RKO (cell line): ENCODE measurements at regions not wholly inside any gene's neighbourhood (a gene's known extent, or its start where the extent isn't known, plus 50 kb on each side); places are given as distances from the start of the nearest gene placed in this dataset.
"Not testable (repeated sequence)": the region's sequence is repeated elsewhere in the genome, so short reads cannot be mapped to it uniquely, and the experiment has no call there.

Experiments
- DNase-seq: peaks from one replicate; pipeline ENCODE4 v3.0.0-alpha.2; 2016; ENCODE audit warnings: low spot score

DNA sequence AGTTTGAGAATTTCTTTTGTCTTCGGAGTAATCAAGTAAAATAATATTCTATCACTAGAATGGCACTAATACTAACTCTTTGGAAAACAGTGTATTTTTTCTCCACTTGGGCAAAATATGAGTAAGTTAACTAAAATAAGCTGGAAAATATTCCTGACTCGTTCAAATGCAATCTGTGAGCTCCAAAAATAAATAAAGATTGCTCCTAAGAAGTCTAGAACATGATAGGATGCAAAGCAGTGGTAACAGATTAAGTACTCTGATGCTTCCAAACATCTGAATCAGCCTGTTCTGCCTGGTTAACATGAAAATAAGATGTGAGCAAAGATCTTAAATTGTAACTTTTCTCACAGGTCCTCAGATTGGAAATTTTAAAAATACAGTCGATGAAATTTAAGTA lies 285.1 kb upstream of the ID4 start:
- DNase-seq = no peak

GRCh38 chr6:19552588-19552987 lies 284.6 kb upstream of the ID4 start:
- DNase-seq = no peak

- DNase-seq = no peak
Observed at GRCh38 chr6:19554356-19555225, 282.6 kb upstream of the ID4 start.

DNA sequence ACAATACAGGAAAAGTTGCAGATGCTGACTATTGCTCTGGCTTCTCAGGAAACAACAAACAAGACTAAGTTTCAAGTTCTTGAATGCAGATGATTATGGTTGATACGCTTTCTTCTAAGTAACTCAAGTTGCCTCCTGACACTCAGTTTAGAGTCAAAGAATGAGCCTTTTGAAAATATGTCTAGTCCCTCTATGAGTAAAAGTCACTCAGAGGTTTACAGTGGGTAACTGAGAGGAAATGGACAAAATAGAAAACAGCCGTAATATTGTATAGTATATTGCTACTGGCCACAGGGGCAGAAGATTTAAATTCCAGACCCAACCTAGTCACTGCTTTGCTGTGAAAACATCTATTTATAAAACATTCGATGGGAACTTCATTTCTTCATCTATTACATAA lies 280.0 kb upstream of the ID4 start:
- DNase-seq = no peak

- no peak for DNase-seq
Observed at GRCh38 chr6:19558201-19558600, 279.0 kb upstream of the ID4 start.

DNA sequence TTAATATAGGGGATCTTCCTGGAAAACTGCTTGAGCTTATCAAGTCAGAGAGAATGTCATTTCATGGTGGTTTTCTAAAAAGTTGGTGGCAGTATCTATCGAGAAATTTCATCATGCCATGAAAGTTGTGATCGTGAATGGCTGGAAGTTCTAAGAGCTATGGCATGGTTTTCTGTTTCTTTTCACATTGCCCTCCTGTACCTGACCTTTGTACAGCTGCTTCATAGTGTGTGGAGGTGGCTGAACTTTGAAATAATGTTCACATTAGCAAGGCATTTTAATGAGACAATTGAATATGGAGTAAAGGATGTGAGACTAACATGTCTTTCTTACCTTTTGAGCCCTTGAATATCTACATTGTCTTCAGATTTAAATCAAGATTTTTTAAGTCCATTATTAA lies 278.2 kb upstream of the ID4 start:
- no peak for DNase-seq

- no peak for DNase-seq
Observed at GRCh38 chr6:19562468-19562867, 274.7 kb upstream of the ID4 start.

DNA sequence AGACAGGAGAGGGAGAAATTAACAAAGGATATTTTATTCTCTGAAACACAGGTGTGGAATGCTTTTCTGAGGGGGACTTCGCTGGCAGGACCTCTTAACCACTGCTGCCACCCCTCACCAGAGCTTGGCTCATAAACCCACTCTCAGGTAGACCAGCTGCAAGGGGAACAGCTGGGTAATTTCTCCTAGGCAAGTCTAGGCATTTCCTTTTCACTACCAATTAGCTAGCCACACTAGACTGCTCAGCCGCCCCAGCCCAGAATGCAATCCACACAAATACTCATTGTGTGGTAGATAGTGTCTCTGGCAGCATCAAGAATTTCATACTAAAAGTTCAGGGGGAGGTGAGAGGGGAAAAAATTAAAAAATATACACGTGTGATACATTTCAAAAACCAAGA lies 267.6 kb upstream of the ID4 start:
- DNase-seq = no peak

DNA sequence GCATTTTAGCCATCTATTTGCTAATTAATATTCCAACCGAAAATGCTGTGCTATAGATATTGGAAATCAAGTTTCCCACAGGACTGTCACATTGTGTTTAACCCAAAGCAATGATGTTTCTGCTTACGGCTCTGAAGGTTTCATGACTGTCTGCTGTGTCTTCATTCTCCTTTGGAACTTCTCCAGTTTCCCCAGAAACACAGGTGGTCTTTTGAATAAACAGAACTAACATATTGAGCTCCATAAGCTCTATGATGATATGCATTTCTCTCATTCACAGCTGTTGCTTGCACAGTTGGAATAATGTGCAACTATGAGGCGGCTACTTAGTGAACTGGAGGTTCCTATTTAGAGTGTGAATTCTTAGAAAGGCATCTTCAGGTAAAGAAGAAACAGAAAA lies 266.0 kb upstream of the ID4 start:
- DNase-seq = no peak

- DNase-seq = no peak
Observed at GRCh38 chr6:19578481-19578880, 258.7 kb upstream of the ID4 start.

- not testable (repeated sequence) for DNase-seq
Observed at GRCh38 chr6:19584207-19584606, 253.0 kb upstream of the ID4 start.

DNA sequence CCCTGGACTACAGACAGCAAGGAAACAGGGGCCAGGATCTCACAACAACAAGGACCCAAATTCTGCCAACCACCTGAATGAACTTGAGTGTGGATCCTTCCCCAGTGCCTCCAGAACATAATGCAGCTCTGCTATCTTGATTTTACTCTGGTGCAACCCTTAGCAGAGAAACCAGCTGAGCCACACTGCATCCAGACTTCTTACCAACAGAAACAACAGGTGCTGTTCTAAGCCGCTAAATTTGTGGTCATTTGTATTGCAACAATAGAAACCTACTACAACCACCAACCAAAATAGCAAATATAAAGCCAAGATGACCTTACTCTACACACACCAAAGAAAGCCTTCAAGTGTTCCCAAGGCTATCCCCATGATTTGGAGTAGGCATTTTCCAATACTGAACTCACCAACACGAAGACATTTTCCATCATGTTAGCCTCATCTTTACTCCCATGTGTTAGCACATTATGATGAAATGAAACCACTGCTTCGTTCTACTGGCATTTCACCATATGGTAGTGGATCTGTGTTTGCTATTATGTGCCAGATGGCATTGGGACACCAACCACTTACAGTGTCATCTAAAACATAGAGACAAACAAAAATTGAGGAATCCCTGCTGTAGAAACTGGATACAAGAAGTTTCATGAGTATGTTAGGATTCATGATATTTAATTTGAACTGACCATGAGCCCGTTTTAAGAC lies 249.8 kb upstream of the ID4 start:
- no peak for DNase-seq

DNA sequence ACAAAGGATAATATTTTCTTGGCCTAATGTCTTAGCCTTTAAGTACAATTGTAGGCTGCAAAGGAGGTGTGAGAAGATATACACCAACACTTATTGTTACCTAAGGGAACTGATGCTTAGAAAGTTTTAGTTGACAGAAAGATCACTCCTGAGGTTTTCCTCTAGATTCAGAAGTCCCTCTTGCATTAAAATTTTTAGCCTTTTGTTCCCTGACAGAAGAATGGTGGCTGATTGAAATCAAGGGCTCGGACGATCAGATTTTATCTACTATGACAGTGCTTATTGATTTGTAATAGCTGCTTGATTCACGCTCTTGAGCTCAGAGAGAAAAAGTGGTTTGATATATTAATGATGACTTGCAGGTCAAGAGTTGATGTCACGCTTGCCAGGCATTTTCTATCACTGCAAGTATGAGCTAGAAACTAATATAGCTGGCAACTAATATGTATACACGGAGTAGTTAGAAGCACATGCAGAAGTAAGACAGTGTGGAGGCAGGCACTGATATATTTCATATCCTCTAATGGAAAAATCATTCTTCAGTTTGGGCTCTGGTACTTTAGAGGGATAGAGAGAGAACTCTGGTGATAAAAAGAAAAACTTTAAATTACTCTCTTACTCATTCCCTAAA lies 246.6 kb upstream of the ID4 start:
- DNase-seq = no peak

- no peak for DNase-seq
Observed at GRCh38 chr6:19597809-19598320, 239.3 kb upstream of the ID4 start.

DNA sequence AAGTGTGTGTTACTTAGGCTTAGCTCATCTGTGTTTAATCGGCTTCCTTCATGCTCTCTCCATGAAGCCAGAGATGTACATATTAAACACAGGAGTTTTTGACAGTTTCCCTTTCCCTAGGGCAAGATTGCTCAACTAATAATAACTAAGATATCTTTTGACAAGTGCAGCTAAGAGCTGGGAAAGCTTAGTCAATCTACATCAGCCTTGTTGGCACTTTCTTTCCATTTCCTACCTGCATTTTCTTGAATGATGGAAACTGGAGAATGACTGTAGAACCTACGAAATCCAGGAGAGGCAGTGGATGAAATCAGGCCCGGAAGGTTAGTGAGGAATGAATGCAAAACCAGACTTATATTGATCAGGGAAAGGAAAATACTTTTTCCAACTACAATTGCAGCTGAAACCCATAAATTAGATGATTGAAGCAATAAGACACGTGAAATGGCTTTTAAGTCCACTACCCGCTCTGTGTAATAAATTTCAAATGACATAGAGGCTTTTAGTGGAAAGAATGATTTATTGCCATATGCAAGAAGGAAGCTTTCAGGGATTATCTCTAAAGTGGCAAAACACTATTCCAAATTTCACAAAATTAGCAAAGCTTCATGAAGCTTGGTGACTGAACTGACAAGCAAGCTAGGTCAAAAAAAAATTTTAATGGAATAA lies 237.2 kb upstream of the ID4 start:
- DNase-seq = no peak

DNA sequence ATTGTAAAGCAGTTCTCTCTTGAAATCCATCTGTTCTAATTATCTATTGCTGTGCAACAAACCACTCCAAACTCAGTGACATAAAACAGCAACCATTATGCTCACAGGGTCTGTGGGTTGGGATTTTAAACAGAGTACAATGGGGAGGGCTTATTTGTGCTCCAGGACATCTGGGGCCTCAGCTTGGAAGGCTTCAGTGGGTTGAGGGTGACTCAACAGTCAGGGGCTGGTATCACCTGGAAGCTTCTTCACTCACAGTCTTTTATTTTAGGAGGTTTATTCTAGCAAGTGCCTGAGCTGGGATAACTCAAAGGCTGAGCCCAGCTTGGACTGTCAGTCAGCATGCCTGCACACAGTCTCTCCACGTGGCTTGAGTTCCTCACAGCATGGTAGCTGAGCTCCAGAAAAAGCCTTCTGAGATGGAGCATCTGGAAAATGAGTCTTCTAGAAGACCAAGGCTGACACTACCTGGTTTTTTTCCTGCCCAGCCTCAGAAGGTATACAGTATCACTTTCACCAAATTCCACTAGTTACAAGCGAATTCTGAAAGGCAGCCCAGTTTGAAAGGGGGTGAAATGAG lies 234.6 kb upstream of the ID4 start:
- DNase-seq = no peak

- no peak for DNase-seq
Observed at GRCh38 chr6:19603721-19604120, 233.4 kb upstream of the ID4 start.

- DNase-seq = no peak
Observed at GRCh38 chr6:19605624-19606023, 231.5 kb upstream of the ID4 start.

DNA sequence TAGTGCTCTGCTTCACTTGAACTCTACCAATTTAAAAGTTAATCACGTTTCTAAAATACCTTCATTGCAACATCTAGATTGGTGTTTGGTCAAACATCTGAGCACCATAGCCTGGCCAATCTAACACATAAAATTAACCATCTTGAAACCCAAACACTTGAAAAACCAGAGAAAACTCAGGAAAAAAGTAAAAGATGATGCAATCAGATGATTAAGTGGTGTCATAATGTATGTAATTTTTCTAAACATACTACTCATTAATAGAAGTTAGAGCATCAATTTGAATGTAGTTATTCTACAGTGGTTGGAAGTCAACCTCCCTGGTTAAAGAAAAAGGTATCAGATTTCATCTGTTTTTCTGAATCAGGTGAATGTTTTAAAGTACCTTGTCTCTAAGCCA lies 228.6 kb upstream of the ID4 start:
- no peak for DNase-seq

- DNase-seq = no peak
Observed at GRCh38 chr6:19609972-19610641, 227.1 kb upstream of the ID4 start.

- DNase-seq = not testable (repeated sequence)
Observed at GRCh38 chr6:19612672-19613466, 224.3 kb upstream of the ID4 start.
